ENCODE measurements at regions not wholly inside any gene's neighbourhood (a gene's known extent, or its start where the extent isn't known, plus 50 kb on each side); places are given as distances from the start of the nearest gene placed in this dataset.

GRCh38 chr12:127620735-127621355 is 646.1 kb upstream of the TMEM132C start:
- Histone ChIP-seq H4K20me1 (ENCODE audit: low read depth) (no peaks in the 10 kb centered on the region), H3K36me3 (no peaks in the 10 kb centered on the region), H3K4me3 (no peak overlapping the region), H3K79me2 (ENCODE audit: low read depth) (no peaks in the 10 kb centered on the region), H2AFZ (replicated peaks) (no peak overlapping the region), H3K27ac (peak overlapping the region; percentile 82), H3K9ac (no peak overlapping the region), H3K4me2 (peak overlapping the region; percentile 55), H3K4me1 (peaks cover 24% of the 10 kb centered on the region), H3K27me3 (no peaks in the 10 kb centered on the region), H3F3A (ENCODE audit: low read depth) (peaks cover 23% of the 10 kb centered on the region), H3K9me3 (ENCODE audit: low read depth) (no peaks in the 10 kb centered on the region)
- Mint-ChIP-seq H3K9me3 (no peaks in the 10 kb centered on the region), H3K4me1 (peaks cover 9% of the 10 kb centered on the region), H3K4me3 (no peak overlapping the region), H3K36me3 (no peaks in the 10 kb centered on the region), H3K27ac (no peak overlapping the region), H3K27me3 (ENCODE audit: insufficient read depth, low read depth) (peaks cover 4% of the 10 kb centered on the region)
- TF ChIP-seq EZH2phosphoT487 (IDR thresholded peaks at IDR 0.05) (no peak), EZH2 (IDR thresholded peaks at IDR 0.05) (no peak)
- TF ChIP-seq, protein P1, sequence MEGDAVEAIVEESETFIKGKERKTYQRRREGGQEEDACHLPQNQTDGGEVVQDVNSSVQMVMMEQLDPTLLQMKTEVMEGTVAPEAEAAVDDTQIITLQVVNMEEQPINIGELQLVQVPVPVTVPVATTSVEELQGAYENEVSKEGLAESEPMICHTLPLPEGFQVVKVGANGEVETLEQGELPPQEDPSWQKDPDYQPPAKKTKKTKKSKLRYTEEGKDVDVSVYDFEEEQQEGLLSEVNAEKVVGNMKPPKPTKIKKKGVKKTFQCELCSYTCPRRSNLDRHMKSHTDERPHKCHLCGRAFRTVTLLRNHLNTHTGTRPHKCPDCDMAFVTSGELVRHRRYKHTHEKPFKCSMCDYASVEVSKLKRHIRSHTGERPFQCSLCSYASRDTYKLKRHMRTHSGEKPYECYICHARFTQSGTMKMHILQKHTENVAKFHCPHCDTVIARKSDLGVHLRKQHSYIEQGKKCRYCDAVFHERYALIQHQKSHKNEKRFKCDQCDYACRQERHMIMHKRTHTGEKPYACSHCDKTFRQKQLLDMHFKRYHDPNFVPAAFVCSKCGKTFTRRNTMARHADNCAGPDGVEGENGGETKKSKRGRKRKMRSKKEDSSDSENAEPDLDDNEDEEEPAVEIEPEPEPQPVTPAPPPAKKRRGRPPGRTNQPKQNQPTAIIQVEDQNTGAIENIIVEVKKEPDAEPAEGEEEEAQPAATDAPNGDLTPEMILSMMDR (IDR thresholded peaks at IDR 0.05), result no peak
- DNase-seq (ENCODE audit: low spot score), result peak; percentile 41

- Mint-ChIP-seq H3K36me3 (no peaks in the 10 kb centered on the region), H3K27me3 (ENCODE audit: insufficient read depth, low read depth) (peaks cover 3% of the 10 kb centered on the region), H3K9me3 (no peaks in the 10 kb centered on the region), H3K27ac (no peak overlapping the region), H3K4me1 (peaks cover 9% of the 10 kb centered on the region), H3K4me3 (no peak overlapping the region)
- DNase-seq (ENCODE audit: low spot score), result peak; percentile 16
- Histone ChIP-seq H3K9me3 (ENCODE audit: low read depth) (no peaks in the 10 kb centered on the region), H3K36me3 (no peaks in the 10 kb centered on the region), H3K4me2 (peak overlapping the region; percentile 55), H3K4me1 (peaks cover 24% of the 10 kb centered on the region), H3K79me2 (ENCODE audit: low read depth) (no peaks in the 10 kb centered on the region), H3K27ac (no peak overlapping the region), H2AFZ (replicated peaks) (no peak overlapping the region), H3K4me3 (no peak overlapping the region), H4K20me1 (ENCODE audit: low read depth) (no peaks in the 10 kb centered on the region), H3K9ac (no peak overlapping the region), H3K27me3 (no peaks in the 10 kb centered on the region), H3F3A (ENCODE audit: low read depth) (peaks cover 23% of the 10 kb centered on the region)
- TF ChIP-seq EZH2 (IDR thresholded peaks at IDR 0.05) (no peak), EZH2phosphoT487 (IDR thresholded peaks at IDR 0.05) (no peak)
- TF ChIP-seq, protein P1 (IDR thresholded peaks at IDR 0.05), result no peak
Observed at GRCh38 chr12:127621366-127621765, 645.6 kb upstream of the TMEM132C start.

DNA sequence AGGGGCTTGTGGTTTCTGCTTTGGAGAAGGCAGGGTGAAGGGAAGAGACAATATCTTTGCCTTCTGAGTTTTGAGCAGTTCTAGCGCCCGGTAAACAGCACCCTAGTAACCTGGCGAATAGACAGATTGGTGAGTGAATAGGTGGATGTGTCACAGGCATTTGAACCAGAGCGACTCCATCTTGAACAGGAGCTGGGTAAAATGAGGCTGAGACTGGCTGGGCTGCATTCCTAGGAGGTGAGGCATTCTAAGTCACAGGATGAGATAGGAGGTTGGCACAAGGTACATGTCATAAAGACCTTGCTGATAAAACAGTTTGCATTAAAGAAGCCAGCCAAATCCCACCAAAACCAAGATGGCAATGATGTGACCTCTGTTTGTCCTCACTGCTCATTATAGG is 643.6 kb upstream of the TMEM132C start:
- Histone ChIP-seq H3K36me3 (no peaks in the 10 kb centered on the region), H3K27me3 (no peaks in the 10 kb centered on the region), H3K27ac (no peak overlapping the region), H3K79me2 (ENCODE audit: low read depth) (no peaks in the 10 kb centered on the region), H3K9me3 (ENCODE audit: low read depth) (no peaks in the 10 kb centered on the region), H3F3A (ENCODE audit: low read depth) (peaks cover 23% of the 10 kb centered on the region), H4K20me1 (ENCODE audit: low read depth) (no peaks in the 10 kb centered on the region), H3K9ac (no peak overlapping the region), H3K4me3 (no peak overlapping the region), H3K4me2 (no peak overlapping the region), H2AFZ (replicated peaks) (no peak overlapping the region), H3K4me1 (peaks cover 24% of the 10 kb centered on the region)
- TF ChIP-seq EZH2phosphoT487 (IDR thresholded peaks at IDR 0.05) (no peak), EZH2 (IDR thresholded peaks at IDR 0.05) (no peak)
- TF ChIP-seq, protein P1 (IDR thresholded peaks at IDR 0.05), result no peak
- no peak overlapping the region for H3K27ac Mint-ChIP-seq
- H3K36me3 Mint-ChIP-seq, result no peaks in the 10 kb centered on the region
- no peak for DNase-seq (ENCODE audit: low spot score)
- H3K4me3 Mint-ChIP-seq, result no peak overlapping the region
- H3K9me3 Mint-ChIP-seq, result no peaks in the 10 kb centered on the region
- H3K4me1 Mint-ChIP-seq, result peaks cover 9% of the 10 kb centered on the region
- H3K27me3 Mint-ChIP-seq (ENCODE audit: insufficient read depth, low read depth), result no peaks in the 10 kb centered on the region
